C4-2B (cell line): ENCODE measurements at regions not wholly inside any gene's neighbourhood (a gene's known extent, or its start where the extent isn't known, plus 50 kb on each side); places are given as distances from the start of the nearest gene placed in this dataset.

ENCODE experiments used
- H3K27ac ChIP-seq: fragments of 450-650 bp; 2 replicates; pipeline ENCODE4 v1.5.1; 2017
- CTCF ChIP-seq: fragments of 450-650 bp; conservative IDR thresholded peaks from 2 replicates; pipeline ENCODE4 v1.5.1; 2017; ENCODE audit warnings: mild to moderate bottlenecking
- ZFX ChIP-seq: fragments of 450-650 bp; IDR thresholded peaks from 2 replicates; pipeline ENCODE4 v1.6.1; 2017

- no peak for TF ChIP-seq ZFX
- TF ChIP-seq CTCF, result no peak
- no peak overlapping the region for H3K27ac ChIP-seq
These were observed 406.0 kb downstream of the PLA2G4A start for GRCh38 chr1:187234706-187235105.

GRCh38 chr1:187236199-187236598, 407.4 kb downstream of the PLA2G4A start:
- no peak overlapping the region for H3K27ac ChIP-seq
- TF ChIP-seq CTCF, result no peak
- TF ChIP-seq ZFX, result no peak

DNA sequence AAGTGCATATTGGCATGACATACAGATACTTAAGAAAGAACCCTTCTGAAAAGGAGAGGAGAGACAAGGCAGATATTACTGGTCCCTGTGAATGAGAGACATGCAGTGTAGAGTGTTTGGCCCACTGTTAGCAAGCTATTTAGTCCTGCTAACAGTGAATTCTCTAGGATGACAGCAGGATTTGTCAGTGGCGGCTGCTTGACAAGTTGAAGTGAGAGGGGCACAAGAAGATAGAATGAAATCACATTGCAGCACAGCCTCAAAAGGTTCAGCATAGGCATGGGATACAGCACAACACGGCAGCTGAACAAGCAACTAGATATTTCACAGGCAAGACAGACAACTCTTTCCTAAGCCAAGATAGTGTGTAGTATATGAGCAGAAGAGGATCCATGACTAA, 407.9 kb downstream of the PLA2G4A start:
- TF ChIP-seq CTCF, result no peak
- no peak for TF ChIP-seq ZFX
- H3K27ac ChIP-seq, result peak overlapping the region; percentile 46; the same call in 1 of the 2 replicates

DNA sequence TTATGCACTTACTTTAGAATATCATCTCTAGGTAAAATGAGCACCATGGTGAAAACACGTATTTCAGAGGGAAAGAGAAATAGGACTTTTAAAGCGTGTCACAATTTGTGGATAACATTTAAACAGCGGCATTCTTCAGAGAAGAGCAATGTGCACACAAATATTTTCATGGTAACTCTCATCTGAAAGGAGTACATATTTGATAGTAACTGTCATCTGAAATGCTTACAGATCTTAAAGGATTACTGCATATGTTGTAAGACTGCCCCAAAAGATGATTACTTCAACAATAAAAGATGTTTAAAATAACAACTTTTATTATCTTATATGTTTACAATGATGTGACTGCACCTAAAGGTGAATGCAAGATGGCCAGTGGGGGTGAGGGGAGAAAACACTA, 408.8 kb downstream of the PLA2G4A start:
- TF ChIP-seq CTCF (no peak), ZFX (no peak)
- H3K27ac ChIP-seq, result no peak overlapping the region

GRCh38 chr1:187241971-187242370, 413.2 kb downstream of the PLA2G4A start:
- TF ChIP-seq ZFX (no peak), CTCF (no peak)
- H3K27ac ChIP-seq, result no peak overlapping the region

GRCh38 chr1:187244623-187245022, 415.9 kb downstream of the PLA2G4A start:
- TF ChIP-seq ZFX, result no peak
- TF ChIP-seq CTCF, result no peak

GRCh38 chr1:187245201-187245600, 416.5 kb downstream of the PLA2G4A start:
- no peak for TF ChIP-seq ZFX
- no peak for TF ChIP-seq CTCF
- H3K27ac ChIP-seq, result no peak overlapping the region

More at GRCh38 chr1:187244623-187245022, 415.9 kb downstream of the PLA2G4A start:
- H3K27ac ChIP-seq, result no peak overlapping the region
